GM18519 (cell line): ENCODE measurements at regions not wholly inside any gene's neighbourhood (a gene's known extent, or its start where the extent isn't known, plus 50 kb on each side); places are given as distances from the start of the nearest gene placed in this dataset.
"Not testable (repeated sequence)": the region's sequence is repeated elsewhere in the genome, so short reads cannot be mapped to it uniquely, and the experiment has no call there.

Source experiments
- ATAC-seq: cut with Tn5 transposase; IDR thresholded peaks from one replicate; pipeline ENCODE4 v1.9.1; 2021; ENCODE audit warnings: mild to moderate bottlenecking, moderate library complexity; ENCODE audit not compliant: unreplicated experiment, low FRiP score

DNA sequence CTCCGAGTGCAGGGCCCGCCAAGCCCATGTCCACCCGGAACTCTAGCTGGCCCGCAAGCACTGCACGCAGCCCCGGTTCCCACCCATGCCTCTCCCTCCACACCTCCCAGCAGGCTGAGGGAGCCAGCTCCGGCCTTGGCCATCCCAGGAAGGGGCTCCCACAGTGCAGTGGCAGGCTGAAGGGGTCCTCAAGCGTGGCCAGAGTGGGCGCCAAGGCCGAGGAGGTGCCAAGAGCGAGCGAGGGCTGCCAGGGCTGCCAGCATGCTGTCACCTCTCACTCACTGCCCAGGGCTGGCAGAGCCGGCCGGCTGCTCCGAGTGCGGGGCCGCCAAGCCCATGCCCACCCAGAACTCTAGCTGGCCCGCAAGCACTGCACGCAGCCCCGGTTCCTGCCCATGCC is 75.5 kb upstream of the TBC1D5 start:
- not testable (repeated sequence) for ATAC-seq

DNA sequence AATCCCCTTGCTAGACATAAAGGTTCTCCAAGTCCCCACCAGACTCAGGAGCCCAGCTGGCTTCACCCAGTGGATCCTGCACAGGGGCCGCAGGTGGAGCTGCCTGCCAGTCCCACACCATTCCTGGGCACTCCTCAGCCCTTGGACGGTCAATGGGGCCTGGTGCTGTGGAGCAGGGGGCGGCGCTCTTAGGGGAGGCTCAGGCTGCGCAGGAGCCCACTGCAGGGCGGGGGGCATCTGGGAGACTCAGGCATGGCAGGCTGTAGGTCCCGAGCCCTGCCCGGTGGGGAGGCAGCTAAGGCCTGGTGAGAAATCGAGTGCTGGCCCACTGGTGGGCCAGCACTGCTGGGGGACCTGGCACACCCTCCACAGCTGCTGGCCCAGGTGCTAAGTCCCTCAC is 75.1 kb upstream of the TBC1D5 start:
- no peak for ATAC-seq

DNA sequence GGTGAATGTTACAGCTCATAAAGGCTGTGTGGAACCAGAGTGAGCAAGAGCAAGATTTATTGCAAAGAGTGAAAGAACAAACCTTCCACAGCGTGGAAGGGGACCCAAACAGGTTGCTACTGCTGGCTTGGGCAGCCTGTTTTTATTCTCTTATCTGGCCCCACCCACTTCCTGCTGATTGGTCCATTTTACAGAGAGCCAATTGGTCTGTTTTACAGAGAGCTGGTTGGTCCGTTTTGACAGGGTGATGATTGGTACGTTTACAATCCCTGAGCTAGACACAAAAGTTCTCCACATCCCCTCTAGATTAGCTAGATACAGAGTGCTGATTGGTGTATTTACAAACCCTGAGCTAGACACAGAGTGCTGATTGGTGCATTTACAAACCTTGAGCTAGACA is 74.4 kb upstream of the TBC1D5 start:
- not testable (repeated sequence) for ATAC-seq

DNA sequence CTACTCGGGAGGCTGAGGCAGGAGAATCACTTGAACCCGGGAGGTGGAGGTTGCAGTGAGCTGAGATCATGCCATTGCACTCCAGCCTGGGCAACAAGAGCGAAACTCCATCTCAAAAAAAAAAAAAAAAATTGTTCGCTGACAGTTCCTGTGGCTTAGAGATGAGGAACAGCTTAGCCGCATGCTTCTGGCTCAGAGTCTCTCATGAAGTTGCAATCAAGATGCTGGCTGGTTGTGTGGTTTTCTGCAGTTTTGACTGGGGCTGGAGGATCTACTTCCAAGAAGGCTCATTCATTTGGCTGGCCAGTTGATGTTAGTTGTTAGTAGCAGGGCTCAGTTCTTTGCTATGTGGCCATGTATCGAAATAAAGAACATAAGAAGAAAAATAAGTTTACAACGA is 69.9 kb upstream of the TBC1D5 start:
- not testable (repeated sequence) for ATAC-seq

DNA sequence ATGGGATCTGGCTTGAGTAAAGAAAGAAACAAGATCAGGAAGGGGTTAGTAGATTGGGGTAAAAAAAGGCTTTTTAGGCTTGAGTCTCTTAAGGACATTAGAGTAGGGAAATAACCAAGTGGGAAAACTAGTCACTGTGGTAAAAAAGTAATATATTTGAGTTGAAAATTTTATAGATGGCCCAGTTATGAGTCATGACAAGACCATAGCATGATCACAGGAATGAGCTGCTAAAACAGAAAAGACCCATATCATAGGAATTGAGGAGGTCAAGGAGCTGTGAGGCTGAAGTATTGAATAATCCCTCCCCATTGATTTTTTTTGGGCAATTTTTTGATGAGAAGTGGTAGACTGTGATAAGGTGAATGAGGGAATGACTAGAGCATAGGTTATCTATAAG is 69.2 kb upstream of the TBC1D5 start:
- no peak for ATAC-seq

DNA sequence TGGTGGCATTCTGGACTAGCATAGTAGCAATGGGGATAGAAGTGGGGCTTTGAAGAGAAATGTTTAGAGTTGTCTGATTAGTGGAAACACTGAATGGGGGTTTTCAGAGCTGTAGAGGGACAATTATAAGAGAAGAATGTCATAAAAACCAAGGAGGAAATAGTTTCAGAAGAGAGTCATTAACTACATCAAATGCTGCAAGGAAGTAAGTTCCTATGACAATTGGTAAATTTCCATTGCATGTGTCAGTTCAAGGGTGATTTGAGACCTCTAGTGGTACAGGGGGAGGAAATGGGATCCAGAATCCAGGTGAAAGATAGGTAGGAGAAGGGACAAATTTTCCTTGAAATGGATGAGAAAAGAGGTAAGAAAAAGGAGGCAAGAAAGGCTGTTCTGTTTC is 68.3 kb upstream of the TBC1D5 start:
- no peak for ATAC-seq

DNA sequence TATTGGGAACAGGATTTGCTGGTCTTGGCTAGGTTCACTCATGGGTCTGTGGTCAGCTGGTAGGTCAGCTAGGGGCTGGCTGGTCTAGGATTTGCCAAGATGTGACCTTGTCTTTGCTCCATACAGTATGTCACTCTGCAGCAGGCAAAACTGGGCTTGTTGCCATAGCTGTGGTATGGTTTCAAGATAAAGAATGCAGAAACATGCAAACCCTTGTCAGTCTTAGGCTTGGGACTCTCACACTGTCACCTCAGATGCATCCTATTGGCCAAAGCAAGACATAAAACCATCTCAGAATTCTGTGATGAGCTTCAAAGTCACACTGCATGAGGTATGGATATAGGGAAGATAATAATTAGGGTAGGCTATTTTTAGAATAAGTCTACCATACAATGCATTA is 66.6 kb upstream of the TBC1D5 start:
- no peak for ATAC-seq

DNA sequence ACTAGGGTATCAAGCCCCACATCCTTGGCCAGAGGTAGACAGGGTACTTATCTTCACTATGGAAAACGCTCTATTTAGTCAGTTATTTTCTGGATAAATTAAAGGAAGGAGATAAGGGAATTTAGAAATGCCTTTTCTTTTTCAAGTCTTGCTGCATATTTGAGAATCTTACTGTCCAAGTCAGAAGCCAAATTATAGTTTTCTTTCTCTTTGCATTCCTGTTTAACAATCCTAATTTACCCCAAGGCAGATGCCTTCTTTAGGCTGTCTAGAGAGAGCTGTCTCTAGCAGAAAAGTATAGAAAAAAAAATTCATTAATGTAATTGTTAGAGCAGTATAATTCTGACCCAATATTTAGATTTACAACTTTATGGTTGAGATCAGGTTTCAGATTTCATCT is 64.4 kb upstream of the TBC1D5 start:
- ATAC-seq, result no peak

DNA sequence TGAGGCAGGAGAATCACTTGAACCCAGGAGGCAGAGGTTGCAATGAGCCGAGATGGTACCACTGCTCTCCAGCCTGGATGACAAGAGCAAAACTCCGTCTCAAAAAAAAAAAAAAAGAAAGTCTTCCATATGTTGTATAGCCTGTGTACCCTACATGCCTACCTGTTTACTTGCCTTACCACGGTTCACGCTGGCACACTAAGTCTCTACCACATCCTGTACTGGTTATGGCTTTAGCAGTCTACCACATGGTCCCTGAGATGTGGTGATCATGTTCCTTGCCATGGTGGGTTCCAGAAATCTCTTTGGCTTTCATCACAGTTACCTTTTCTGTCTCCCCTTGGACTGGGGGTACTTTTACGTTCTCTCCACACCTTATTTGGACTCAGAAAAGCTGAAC is 63.8 kb upstream of the TBC1D5 start:
- no peak for ATAC-seq

DNA sequence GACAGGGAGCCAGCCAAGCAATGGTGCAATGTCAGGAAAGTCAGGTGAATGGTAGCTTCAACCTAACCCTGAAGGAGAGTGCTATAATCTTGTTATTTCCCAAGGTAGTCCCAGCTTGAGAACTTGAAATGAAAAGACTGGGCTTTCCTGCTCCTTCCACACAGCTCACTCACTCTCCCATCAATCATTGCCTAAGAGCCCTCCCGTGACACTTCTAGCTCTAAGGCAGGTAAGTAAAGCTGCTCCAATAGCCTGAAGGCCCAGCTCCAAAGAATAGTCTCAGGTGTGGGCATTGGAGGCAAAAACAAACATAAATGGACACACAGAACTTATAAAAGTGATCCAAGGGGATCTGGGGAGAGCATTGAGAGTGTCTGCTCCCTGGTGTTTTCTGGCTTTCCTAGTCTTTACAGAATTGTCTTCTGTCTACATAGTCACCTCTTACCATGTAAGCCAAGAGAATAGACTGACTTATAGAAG is 63.1 kb upstream of the TBC1D5 start:
- no peak for ATAC-seq

DNA sequence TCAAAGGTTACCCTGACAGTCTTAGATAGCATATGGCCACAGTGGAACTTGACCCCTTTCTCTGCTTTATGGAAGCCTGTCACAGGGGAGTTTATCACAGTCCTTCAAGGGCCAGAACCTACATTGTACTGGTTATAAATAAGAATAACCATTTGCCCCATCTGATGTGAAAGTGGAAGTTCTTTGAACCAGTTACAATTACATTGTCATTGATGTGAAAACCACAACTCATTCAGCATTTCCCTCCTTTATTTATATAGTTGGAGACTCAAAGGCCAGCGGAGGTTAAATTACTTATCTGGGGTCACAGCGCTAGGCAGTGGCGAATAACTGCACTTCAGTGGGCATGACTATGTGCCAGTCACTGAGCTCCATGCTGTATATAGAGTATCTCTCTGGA is 60.5 kb upstream of the TBC1D5 start:
- ATAC-seq, result peak; percentile 45

DNA sequence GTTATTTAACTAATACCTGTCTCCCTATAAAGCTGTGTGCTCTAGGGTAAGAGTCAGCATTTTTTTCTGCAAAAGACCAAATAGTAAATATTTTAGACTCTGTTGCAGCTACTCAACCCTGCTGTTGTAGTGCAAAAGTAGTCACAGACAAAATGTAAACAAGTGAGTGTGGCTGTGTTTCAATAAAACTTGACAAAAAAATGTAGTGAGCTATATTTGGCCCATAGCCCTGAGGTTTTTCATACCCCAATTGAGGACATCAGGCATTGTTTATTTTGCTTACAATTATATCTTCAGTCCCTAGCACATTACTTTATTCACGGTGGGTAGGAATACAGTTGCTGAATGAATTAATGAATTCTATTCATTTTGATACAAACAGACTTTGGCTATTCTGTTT is 58.7 kb upstream of the TBC1D5 start:
- no peak for ATAC-seq

DNA sequence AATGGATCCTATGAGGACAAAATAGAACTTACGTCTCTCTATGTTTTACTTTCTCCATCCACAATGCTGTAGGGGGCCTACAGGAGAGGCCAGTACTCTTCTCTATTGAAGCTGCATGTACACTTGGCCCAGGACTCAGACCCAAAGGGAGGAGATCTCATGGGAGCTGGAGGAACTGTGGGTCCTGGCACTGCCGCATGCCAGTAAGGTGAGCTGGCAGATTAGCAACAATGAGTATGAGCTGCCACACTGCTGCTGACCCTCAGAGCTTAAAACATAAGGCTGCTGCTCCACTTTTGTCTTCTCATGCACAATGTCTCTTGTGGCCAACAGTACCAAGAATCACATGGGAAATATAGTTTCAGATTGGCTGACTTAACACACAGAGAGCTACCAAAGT is 57.8 kb upstream of the TBC1D5 start:
- no peak for ATAC-seq

DNA sequence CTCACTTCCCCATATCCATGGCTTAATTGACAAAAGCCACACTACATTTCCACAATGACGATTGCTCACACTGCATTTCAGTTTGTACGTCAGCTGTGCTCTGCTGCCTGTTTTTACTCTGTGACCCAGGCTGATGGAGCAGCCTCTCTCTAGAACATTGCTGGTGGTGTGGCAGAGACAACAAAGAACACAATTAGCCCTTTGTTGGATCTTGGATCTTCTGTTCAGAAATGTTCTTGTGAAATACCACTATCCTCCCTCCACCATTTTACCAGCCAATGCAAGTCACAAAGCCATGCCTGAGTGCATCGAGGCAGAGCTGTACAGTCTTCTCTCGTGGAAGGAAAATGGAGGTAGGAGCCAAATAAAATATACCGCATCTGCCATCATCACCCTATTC is 56.9 kb upstream of the TBC1D5 start:
- ATAC-seq, result no peak

DNA sequence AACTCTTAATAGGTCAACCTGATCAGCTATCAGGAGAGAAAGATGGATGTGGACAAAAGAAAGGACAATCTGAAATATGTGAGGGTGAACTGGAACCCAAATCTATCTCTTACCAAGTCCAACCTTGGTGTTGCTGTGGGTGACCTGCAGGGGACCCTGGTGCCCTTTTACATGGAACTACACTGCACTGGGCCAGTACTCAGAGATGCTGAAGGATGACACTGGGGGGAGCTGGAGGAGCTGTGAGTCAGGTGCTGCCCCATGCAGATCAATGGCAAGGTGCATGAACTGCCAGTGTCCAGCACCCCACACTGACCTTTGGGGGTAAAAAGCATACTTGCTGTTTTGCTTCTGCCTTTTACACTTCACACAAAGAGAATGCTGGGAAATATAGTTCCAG is 55.6 kb upstream of the TBC1D5 start:
- ATAC-seq, result no peak

DNA sequence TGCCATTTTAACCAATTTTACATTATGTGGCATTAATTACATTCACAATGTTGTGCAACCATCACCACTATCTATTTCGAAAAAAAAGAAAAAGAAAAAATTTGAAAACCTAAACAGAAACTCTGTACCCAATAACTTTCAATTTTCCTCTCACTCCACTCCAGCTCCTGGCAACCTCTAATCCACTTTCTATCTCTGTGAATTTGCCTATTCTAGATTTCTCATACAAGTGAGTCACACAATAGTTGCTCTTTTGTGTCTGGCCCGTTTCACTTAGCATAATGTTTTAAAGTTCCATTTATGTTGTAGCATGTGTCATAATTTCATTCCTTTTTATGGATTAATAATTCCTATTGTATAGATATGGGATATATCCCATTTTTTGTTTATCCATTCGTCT is 53.3 kb upstream of the TBC1D5 start:
- no peak for ATAC-seq

DNA sequence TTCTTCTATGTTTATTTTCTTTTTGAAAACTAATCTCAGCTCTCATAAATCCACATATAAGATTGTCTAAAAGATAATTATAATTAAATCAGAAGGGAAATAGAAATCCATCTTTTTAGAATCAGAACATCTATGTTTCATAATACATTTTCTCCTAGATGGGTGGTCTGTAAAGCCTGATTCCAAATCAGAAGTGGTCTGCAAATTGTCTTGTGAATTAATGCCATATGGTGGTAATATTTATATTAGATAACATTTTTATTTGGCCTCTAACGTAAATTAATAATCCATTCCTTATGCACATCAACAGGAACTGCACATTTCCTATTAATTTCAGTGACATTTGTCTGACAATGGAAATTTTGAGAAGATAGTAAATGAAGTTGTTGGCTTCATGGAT is 52.8 kb upstream of the TBC1D5 start:
- ATAC-seq, result no peak

DNA sequence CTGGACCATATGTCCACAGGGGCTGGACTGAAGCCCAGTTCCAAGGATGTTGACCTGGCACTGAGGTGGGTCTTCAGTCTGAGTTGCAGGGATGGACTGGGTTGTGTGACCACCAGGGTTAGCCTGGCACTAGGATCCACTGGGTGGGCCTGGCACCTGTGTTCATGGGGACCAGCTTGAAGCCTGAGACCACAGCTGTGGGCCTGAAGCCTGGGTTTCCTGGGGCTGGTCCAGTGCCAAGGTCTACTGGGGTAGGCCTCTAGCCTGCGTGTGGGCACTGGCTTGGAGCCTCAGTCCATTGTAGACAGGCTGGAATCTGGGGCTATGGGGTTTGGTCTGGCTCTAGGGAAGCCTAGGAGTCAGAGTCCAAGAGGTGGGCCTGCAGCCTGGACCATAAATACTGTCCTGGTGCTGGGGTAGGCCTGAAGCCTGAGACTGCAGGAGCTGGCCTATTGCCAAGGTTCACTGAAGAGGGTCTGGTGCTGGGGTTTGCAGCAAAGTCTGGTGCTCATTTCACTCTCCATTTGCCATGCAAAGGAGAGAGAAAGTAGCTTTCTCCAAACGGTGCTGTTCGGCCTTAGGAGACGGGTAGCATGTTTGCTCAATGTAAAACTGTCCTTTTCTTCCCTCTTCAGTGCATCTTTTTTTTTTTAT is 51.2 kb upstream of the TBC1D5 start:
- no peak for ATAC-seq
